SK-N-MC (cell line): ENCODE measurements at regions not wholly inside any gene's neighbourhood (a gene's known extent, or its start where the extent isn't known, plus 50 kb on each side); places are given as distances from the start of the nearest gene placed in this dataset.

Source experiments
- DNase-seq: peaks from one replicate; pipeline ENCODE4 v3.0.0-alpha.2; 2011; ENCODE audit warnings: low read depth, low spot score
- H3K27ac ChIP-seq: fragments of 200-600 bp; sonication (generic); 2 replicates; pipeline ENCODE4 v1.5.1; 2016; ENCODE audit warnings: mixed run types
- H3K36me3 ChIP-seq: fragments of 200-600 bp; sonication (generic); 2 replicates; pipeline ENCODE4 v1.6.1; 2017; ENCODE audit warnings: antibody characterized with exemption, low read length, mixed read lengths; ENCODE audit not compliant: insufficient read depth
- H3K4me3 ChIP-seq: fragments of 200-600 bp; sonication (generic); 2 replicates; pipeline ENCODE4 v1.5.1; 2016
- H3K9ac ChIP-seq: fragments of 200-600 bp; sonication (generic); 2 replicates; pipeline ENCODE4 v1.8.0; 2017; ENCODE audit warnings: mixed run types, mixed read lengths; ENCODE audit not compliant: insufficient read length
- H3K9me3 ChIP-seq: fragments of 200-600 bp; sonication (generic); 2 replicates; pipeline ENCODE4 v1.6.1; 2017; ENCODE audit warnings: low read depth, mild to moderate bottlenecking, antibody characterized with exemption, low read length, moderate library complexity, mixed read lengths
- EZH2 ChIP-seq: fragments of 200-600 bp; sonication (generic); IDR thresholded peaks from one replicate; pipeline ENCODE4 v1.6.1; 2017; ENCODE audit warnings: antibody characterized with exemption
- FOXP2 ChIP-seq: optimal IDR thresholded peaks from 2 replicates; pipeline ENCODE3; 2011; ENCODE audit warnings: mild to moderate bottlenecking, moderate library complexity; ENCODE audit not compliant: insufficient read depth; ENCODE audit errors: extremely low read length, control extremely low read depth
- POLR2AphosphoS5 ChIP-seq: IDR thresholded peaks from 2 replicates; pipeline ENCODE4 v1.6.1; 2012; ENCODE audit warnings: mild to moderate bottlenecking, low read depth, low read length, borderline replicate concordance

DNA sequence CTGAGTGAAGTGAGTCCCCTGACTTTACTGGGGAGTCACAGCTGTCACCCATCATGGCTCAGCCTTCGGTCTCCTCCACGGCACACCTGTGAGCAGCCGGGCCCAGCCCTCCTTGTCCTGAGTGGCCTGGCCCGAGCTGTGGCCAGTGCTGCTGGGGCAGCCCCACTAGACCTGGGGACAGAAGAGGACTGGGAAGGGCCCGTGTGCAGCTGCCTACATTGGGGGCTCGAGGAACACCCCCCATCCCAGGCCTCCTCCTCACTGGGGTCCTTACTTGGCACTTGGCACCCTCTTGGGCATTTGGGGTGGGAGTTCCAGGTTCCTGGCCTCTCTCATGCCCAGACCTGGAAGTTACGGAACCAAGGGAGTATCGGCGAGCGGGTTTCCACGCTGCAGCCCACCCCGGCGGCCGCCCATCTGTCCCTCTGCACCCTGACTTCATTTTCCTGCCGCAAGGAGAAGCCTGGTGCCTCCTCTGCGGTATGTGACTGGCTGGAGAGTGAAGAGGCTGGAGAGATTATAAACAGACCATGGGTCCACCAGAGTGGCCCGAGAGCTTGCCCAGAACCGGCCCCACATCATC lies 179.7 kb downstream of the KIF26A start:
- no peak overlapping the region for H3K9ac ChIP-seq
- DNase-seq = no peak
- no peaks in the 10 kb centered on the region for H3K36me3 ChIP-seq
- no peak overlapping the region for H3K27ac ChIP-seq
- no peak overlapping the region for H3K4me3 ChIP-seq
- no peaks in the 10 kb centered on the region for H3K9me3 ChIP-seq
- TF ChIP-seq FOXP2 = no peak
- TF ChIP-seq POLR2AphosphoS5 = no peak
- no peak for TF ChIP-seq EZH2

DNA sequence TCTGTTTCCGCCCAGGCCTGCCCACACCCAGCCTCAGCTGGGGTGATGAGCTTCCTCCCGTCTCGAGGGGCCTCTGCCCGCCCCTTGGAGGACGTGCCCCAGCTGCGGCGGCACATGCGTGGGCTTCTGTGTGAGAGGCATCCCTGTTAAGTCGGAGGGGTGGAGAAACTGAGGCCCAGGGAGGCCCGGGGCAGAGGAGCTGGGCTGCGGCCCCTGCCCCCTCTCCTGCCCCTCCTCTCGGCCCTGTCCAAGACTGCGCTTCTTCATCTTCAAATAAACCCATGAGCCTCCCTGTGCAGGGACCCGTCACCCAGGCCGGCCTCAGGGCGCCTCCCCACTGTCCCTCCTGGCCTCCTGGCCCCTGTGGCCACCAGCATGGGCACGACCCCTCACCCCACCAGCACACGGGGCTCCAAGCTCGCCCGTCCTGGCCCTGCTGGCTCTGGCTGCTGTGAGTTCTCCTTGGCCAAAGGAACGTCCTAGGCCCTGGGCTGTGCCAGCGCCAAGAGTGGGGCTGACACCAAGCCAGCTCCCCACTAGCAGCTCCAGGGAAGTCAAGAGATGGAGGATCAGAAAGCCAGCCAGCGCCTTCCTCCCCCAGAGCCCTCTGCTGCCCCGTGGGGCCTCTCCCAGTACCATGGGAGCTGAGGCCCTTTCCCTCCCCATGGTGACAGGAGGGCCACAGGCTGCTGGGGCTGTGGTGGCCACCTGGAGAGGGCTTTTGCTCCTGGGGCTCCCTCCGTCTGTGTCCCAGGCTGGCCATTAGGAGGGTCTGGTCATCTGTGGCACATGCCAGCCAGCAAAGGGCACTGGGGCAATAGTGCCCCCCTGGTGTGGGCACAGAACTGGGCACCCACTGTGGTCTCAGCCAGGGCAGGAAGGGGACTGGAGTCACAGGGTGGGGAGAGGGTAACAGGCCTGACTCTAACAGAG lies 180.4 kb downstream of the KIF26A start:
- Histone ChIP-seq H3K27ac (no peak overlapping the region), H3K4me3 (no peak overlapping the region), H3K36me3 (no peaks in the 10 kb centered on the region), H3K9me3 (no peaks in the 10 kb centered on the region), H3K9ac (no peak overlapping the region)
- no peak for DNase-seq
- TF ChIP-seq POLR2AphosphoS5 (no peak), EZH2 (no peak), FOXP2 (no peak)

DNA sequence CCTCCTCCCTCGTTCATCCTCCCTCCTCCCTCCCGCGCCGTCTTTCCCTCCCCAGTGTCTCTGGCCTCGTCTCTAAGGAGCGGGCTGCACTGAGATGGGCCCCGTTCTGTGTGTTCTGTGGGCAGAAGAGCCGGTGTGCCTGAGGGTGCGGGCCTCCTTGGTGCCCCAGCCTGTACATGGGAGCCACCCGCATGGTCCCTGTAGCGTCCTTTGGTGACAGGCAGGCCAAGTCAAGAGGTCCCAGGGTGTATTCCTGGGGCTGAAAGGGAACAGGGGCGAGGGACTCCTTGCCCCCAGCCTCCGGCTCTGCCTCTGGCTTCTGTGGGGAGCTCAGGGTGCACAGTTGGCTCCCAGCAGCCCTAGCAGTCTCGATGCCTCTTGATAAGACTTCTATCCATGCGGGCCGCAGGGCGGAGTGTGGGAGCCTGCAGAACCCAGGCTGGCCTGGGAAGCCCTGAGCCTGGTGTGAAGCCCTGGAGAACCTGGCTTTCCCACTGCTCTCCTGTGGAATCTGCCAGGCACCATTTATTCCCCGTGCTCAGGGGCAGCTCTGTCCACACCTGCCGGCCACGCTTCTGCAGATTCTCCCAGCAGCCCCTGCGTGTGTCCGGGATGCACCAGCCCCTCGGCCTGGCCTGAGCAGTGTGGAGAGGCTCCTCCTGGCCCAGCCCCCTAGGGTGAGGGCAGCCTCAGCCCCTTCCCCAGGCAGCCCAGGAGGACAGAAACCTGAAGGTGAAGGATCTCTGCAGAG lies 181.3 kb downstream of the KIF26A start:
- H3K36me3 ChIP-seq = no peaks in the 10 kb centered on the region
- DNase-seq = no peak
- no peaks in the 10 kb centered on the region for H3K9me3 ChIP-seq
- H3K9ac ChIP-seq = no peak overlapping the region
- no peak overlapping the region for H3K27ac ChIP-seq
- TF ChIP-seq FOXP2 = no peak
- no peak for TF ChIP-seq POLR2AphosphoS5
- no peak for TF ChIP-seq EZH2
- H3K4me3 ChIP-seq = no peak overlapping the region

DNA sequence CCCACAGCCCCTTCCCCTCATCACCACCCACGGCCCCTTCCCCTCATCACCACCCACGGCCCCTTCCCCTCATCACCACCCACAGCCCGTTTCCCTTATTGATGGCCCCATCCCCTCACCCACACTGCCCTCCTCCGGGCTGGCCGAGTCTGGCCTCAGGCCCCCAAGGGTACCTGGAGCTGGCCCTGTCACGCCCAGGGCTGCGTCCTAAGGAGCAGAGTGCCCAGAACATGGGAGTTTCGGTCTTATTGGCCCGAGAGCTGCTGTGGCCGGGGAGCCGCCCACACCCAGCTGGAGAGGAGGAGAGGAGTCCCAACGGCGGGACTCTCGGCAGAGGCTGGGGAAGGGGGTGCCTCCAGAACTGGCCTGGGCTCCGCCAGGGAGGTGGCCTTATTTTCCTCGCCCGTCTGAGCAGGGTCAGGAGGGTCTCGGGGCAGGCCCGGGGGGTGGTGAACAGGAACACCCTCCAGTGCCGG lies 182.3 kb downstream of the KIF26A start:
- Histone ChIP-seq H3K9me3 (no peaks in the 10 kb centered on the region), H3K9ac (no peak overlapping the region), H3K27ac (no peak overlapping the region), H3K4me3 (no peak overlapping the region), H3K36me3 (no peaks in the 10 kb centered on the region)
- no peak for TF ChIP-seq EZH2
- TF ChIP-seq FOXP2 = no peak
- TF ChIP-seq POLR2AphosphoS5 = no peak
- DNase-seq = no peak

DNA sequence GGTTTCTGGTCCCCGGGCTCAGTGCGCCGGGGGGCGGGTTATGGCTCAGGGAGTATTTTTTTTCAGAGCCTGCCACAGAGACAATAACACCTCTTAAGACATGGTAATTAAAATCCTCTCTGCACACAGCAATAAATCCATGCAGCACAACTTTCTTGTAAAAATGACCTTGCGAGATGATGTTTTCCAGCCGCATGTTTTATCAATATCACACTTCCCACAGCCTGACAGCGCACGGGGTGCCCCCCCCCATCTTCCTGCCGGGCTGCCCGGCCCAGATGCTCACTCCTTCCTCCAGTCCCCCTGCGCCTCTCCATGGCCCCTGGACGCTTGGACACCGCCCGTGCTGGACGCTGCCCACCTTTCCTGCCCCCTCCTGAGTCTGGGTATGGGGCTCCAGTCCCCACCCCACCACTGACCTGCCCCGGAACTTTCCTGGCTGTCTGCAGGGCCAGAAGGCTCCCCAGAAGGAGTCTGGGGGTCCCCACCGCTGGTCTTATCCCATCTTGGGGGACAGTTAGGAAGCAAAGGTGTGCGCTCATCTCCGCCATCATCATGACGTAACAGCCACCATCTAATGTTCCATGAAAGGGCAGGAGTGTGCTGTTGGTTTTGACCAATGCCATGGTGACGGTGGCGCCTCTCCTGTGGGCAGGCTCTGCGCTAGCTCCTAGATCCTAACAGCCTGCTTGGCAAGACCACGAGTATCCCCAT lies 182.9 kb downstream of the KIF26A start:
- TF ChIP-seq EZH2 = no peak
- no peak for TF ChIP-seq FOXP2
- no peak for TF ChIP-seq POLR2AphosphoS5
- Histone ChIP-seq H3K9me3 (no peaks in the 10 kb centered on the region), H3K4me3 (no peak overlapping the region), H3K36me3 (no peaks in the 10 kb centered on the region), H3K27ac (no peak overlapping the region), H3K9ac (no peak overlapping the region)
- DNase-seq = no peak

DNA sequence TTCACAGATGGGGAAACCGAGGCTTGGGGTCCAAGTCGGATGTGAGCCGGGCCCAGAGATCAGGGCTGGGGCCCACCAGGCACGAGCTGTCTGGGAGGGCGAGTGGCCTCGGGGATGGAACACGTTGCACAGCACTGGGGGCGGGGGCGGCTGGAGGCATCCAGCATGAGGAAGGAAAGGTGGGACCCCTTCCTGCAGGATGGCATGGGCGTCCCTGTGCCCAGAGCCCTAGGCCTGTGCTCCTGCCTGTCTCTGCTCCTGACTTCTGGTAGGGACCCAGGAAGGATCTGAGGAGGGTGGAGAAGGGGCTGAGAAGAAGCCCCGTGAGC lies 183.4 kb downstream of the KIF26A start:
- Histone ChIP-seq H3K9me3 (no peaks in the 10 kb centered on the region), H3K27ac (no peak overlapping the region), H3K9ac (no peak overlapping the region), H3K4me3 (no peak overlapping the region), H3K36me3 (no peaks in the 10 kb centered on the region)
- TF ChIP-seq EZH2 = no peak
- no peak for TF ChIP-seq FOXP2
- TF ChIP-seq POLR2AphosphoS5 = no peak
- DNase-seq = no peak

DNA sequence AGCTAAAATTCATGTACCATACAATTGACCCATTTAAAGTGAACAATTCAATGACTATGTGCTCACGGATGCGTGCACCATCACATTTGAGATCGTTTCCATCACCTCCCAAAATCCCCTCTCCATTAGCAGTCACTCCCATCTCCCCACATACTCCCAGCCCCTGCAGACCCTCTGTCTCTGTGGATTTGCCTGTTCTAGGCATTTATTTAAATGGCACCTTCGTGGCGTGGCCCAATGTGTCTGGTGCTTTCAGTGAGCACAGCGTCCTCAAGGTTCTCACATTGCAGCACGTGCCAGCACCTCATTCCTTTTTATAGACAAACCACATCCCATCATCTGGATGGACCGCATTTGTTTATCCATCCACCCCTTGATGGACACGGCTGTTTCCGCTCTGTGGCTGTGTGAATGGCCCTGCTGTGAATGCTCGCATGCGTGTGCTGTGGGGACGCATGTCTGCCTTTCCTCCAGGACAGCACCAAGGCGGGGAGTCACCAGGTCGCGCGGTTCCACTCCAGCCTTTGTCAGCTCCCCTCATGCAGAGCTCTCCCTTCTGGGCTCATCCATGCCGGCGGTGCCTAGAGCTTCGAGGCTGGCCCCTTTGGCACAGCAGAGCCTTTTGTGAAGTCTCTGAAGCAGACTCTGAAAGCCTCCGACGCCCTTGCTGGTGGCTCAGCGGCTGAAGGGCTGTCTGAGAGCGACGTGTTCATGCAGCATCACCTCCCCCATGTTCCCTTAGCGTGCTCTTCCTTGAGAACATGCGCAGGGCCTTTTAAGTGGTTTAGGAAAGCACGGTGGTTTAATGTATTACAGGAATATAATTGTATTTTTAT lies 184.4 kb downstream of the KIF26A start:
- TF ChIP-seq POLR2AphosphoS5 (no peak), FOXP2 (no peak), EZH2 (no peak)
- H3K9ac ChIP-seq = no peak overlapping the region
- H3K9me3 ChIP-seq = no peaks in the 10 kb centered on the region
- no peaks in the 10 kb centered on the region for H3K36me3 ChIP-seq
- DNase-seq = no peak
- H3K27ac ChIP-seq = no peak overlapping the region
- no peak overlapping the region for H3K4me3 ChIP-seq
